HG03039 (cell line): ENCODE measurements at regions not wholly inside any gene's neighbourhood (a gene's known extent, or its start where the extent isn't known, plus 50 kb on each side); places are given as distances from the start of the nearest gene placed in this dataset.
"Not testable (repeated sequence)": the region's sequence is repeated elsewhere in the genome, so short reads cannot be mapped to it uniquely, and the experiment has no call there.

ENCODE experiments used
- ATAC-seq: cut with Tn5 transposase; IDR thresholded peaks from one replicate; pipeline ENCODE4 v1.9.1; 2021; ENCODE audit warnings: mild to moderate bottlenecking, moderate library complexity; ENCODE audit not compliant: unreplicated experiment

GRCh38 chr4:107470173-107470572 is 249.9 kb downstream of the PAPSS1 start:
- no peak for ATAC-seq

- no peak for ATAC-seq
Measured at GRCh38 chr4:107468812-107469211, 251.2 kb downstream of the PAPSS1 start.

- ATAC-seq, result no peak
Measured at GRCh38 chr4:107468156-107468555, 251.9 kb downstream of the PAPSS1 start.

GRCh38 chr4:107467461-107467860 is 252.6 kb downstream of the PAPSS1 start:
- ATAC-seq, result no peak

DNA sequence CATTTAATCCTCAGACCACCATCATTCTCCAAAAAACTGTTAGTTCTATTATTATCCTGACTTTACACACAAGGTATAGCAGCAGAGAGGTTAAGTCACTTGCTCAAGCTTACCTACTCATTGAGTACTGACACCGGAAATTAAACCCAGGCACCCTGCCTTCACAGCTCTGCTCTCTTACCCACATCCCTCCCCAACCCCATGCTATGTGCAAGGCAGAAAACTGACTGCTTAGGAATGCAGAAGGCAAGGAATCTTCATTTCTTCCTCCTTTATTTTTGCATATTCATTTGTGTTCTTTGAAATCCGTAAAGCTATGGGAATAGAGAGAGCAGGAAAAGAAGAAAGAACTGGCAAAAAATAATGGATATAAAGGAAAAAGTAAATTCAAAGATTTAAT is 261.8 kb downstream of the PAPSS1 start:
- ATAC-seq, result no peak

DNA sequence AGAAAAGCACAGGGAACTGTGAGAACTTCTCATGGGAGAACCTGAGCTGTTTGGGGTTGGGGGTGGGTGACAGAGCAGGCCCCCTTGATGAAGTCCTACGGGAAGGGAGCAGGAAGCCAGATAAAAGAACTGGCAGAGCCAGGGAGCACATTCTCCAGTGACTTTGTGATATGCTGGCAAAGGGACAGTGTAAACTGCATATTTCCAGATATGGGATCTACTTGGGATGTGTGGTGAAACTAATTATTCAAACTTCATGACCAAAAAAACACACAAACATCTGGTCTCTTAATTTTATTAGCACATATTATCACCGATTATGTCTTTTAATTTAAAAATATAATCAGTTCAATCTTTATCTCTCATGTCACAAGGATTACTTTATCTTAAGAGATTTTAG is 266.0 kb downstream of the PAPSS1 start:
- ATAC-seq, result no peak

GRCh38 chr4:107452717-107453630 is 267.1 kb downstream of the PAPSS1 start:
- no peak for ATAC-seq

GRCh38 chr4:107449611-107450369 is 270.2 kb downstream of the PAPSS1 start:
- no peak for ATAC-seq

DNA sequence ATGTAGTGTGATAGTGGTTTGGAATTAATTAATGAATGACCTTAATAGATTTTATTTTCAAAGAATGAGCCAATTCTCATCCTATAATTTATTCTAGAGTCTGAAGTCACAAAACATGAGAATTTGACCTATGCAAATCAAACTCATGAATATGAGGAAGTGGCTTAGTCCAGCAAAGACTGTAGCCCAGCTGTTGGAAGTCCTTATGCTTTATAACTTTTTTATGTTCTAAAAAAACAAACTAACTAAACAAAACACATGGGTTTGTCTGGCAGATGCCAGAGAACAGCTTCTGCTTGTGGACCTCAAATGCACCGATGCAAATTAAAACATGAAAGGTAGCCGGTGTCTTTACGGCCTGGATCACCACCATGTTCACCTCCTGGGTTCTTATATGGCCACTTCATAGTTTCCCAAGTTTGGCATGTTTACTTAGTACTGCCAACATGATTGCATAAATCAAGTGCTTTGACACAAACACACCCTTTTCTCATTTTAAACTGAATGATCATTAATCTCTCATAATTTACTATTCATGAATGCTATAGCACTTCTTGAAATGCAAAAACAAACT is 277.4 kb downstream of the PAPSS1 start:
- no peak for ATAC-seq

DNA sequence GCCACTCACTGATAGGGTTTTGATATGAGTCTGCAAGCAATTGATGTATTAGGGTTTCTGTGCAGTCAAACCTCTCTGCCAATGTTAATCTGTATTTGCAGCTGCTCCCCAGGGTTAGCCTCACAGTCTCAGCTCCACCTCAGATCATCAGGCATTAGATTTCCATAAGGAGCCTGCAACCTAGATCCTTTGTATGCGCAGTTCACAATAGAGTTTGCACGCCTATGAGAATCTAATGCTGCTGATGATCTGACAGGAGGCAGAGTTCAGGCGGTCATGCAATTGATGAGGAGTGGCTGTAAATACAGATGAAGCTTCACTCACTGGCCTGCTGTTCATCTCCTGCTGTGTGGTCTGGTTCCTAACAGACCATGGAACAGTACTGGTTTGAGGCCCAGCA is 280.6 kb downstream of the PAPSS1 start:
- ATAC-seq, result no peak

- ATAC-seq, result not testable (repeated sequence)
Measured at GRCh38 chr4:107436471-107436870, 283.6 kb downstream of the PAPSS1 start.

- ATAC-seq, result no peak
Measured at GRCh38 chr4:107432451-107432850, 287.6 kb downstream of the PAPSS1 start.

DNA sequence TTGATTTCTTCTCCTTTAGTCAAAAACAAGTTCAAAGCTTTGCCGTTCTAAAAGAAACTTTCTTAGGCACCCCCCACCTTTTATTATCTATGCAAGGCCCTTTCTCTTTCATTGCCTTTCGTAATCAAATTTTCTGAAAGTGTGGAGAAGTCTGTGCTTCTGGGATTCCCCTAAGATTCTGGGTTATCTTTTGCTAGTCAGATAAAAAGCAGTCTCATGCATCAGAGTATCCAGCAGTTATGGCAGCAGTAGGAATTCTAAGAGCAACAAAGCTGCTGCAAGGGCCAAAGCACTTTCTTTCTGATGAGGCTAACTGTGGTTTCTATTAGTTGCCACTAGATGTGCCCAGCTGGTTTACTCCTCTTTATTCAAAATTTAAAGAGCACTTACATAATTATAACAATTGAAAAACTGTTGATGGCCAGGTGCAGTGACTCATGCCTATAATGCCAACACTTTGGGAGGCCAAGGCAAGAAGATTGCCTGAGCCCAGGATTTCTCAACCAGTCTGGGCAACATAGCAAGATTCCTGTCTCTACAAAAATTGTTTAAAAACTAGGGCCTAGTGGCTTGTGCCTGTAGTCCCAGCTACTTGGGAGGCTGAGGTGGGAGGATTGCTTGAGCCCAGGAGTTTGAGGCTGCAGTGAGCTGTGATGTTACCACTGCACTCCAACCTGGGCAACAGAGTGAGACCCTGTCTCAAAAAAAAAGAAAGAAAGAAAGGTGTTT is 296.2 kb downstream of the PAPSS1 start:
- no peak for ATAC-seq

DNA sequence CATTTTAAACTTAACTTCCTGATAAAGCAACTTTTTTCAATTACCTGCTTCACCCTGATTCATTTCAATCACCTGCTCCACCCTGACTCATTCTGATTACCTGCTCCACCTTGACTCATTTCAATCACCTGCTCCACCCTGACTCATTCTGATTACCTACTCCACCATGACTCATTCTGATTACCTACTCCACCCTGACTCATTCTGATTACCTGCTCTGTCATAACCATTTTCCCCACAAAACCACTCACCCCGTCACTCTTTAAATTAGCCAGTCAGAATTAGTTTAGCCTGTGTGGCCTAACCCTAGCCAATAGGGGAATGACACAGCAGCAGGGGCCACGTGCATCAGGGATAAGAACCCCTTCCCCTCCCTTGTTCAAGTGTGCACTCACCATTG is 300.5 kb downstream of the PAPSS1 start:
- not testable (repeated sequence) for ATAC-seq

DNA sequence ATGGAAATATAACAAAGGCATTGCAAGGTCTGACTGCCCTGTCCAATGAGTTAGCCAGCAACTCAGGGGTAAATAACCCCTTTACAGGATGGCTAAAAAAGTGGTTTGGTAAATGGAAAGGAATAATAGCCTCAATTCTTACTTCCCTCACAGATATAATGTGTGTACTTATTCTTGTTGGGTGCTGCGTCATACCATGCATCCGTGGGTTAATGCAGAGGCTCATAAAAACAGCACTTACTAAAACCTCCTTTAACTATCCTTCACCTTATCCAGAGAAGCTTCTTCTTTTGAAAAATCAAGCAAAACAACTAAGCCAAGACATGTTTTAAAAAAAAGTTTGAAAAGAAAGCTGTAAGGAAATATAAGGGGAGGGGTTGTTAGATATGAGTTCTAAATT is 301.0 kb downstream of the PAPSS1 start:
- ATAC-seq, result no peak

GRCh38 chr4:107415490-107415889 is 304.5 kb downstream of the PAPSS1 start:
- not testable (repeated sequence) for ATAC-seq

DNA sequence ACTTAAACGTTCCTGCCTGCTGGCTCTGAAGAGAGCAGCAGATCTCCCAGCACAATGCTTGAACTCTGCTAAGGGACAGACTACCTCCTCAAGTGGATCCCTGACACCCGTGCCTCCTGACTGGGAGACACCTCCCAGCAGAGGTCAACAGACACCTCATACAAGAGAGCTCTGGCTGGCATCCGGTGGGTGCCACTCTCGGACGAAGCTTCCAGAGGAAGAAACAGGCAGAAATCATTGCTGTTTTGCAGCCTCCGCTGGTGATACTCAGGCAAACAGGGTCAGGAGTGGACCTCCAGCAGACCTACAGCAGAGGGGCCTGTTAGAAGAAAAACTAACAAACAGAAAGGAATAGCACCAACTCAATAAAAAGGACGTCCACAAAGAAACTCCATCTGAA is 310.2 kb downstream of the PAPSS1 start:
- ATAC-seq, result not testable (repeated sequence)

- no peak for ATAC-seq
Measured at GRCh38 chr4:107408968-107409367, 311.1 kb downstream of the PAPSS1 start.

GRCh38 chr4:107404591-107405300 is 315.3 kb downstream of the PAPSS1 start:
- ATAC-seq, result no peak

DNA sequence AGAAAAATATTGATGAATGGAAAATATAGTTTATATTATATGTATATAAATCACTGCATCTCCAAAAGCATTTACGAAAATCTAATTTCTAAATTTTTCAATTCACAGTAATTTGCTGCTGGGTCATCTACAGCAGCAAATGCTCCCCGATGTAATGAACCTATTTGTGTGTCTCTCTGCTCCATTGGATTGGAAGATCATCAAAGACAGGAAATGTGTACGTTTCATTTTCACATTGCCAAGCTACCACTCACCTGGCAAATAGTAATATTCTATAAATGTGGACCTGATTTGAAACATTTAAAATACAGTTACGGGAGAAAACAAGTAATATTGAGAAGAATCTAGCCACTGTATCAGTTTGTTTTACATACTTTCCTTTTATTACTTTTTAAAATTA is 317.7 kb downstream of the PAPSS1 start:
- no peak for ATAC-seq
